WTC11 (cell line): ENCODE measurements at regions not wholly inside any gene's neighbourhood (a gene's known extent, or its start where the extent isn't known, plus 50 kb on each side); places are given as distances from the start of the nearest gene placed in this dataset.

Experiments used
- CBFB ChIP-seq: sonication (generic); formaldehyde crosslinking; IDR thresholded peaks from 2 replicates; pipeline ENCODE4 v1.8.1; 2022; ENCODE audit warnings: mild to moderate bottlenecking, low read depth, missing genetic modification reagents
- SMAD4 ChIP-seq: sonication (generic); formaldehyde crosslinking; IDR thresholded peaks from 2 replicates; pipeline ENCODE4 v1.8.0; 2022; ENCODE audit warnings: mild to moderate bottlenecking, missing genetic modification reagents
- TF ChIP-seq, protein P1 (sequence below): sonication (generic); formaldehyde crosslinking; IDR thresholded peaks from 2 replicates; pipeline ENCODE4 v1.8.1; 2023; ENCODE audit warnings: mild to moderate bottlenecking, missing genetic modification reagents

- TF ChIP-seq, protein P1, sequence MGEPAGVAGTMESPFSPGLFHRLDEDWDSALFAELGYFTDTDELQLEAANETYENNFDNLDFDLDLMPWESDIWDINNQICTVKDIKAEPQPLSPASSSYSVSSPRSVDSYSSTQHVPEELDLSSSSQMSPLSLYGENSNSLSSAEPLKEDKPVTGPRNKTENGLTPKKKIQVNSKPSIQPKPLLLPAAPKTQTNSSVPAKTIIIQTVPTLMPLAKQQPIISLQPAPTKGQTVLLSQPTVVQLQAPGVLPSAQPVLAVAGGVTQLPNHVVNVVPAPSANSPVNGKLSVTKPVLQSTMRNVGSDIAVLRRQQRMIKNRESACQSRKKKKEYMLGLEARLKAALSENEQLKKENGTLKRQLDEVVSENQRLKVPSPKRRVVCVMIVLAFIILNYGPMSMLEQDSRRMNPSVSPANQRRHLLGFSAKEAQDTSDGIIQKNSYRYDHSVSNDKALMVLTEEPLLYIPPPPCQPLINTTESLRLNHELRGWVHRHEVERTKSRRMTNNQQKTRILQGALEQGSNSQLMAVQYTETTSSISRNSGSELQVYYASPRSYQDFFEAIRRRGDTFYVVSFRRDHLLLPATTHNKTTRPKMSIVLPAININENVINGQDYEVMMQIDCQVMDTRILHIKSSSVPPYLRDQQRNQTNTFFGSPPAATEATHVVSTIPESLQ (CRISPR knock-in tag), result no peak
- TF ChIP-seq CBFB (CRISPR knock-in tag), result no peak
- TF ChIP-seq SMAD4 (CRISPR knock-in tag), result no peak
Measured at GRCh38 chr13:50123515-50123861, 108.2 kb downstream of the KCNRG start.
